ENCODE measurements at regions not wholly inside any gene's neighbourhood (a gene's known extent, or its start where the extent isn't known, plus 50 kb on each side); places are given as distances from the start of the nearest gene placed in this dataset.

GRCh38 chr3:103899328-103899727 is 1464.5 kb downstream of the ZPLD1 start:
- intact Hi-C loops (cut with DNase I): no loop called here
- Histone ChIP-seq H3K4me3 (no peak overlapping the region), H3K27me3 (no peaks in the 10 kb centered on the region), H3K4me1 (no peaks in the 10 kb centered on the region), H3K27ac (no peak overlapping the region), H3K36me3 (no peaks in the 10 kb centered on the region), H3K9me3 (no peaks in the 10 kb centered on the region)
- TF ChIP-seq CTCF (IDR thresholded peaks at IDR 0.05) (no peak), POLR2AphosphoS5 (IDR thresholded peaks at IDR 0.05; ENCODE audit: insufficient read depth in 1 of 2, low read depth in 1 of 2) (no peak), POLR2A (IDR thresholded peaks at IDR 0.05) (no peak)
- DNase-seq (ENCODE audit: extremely low spot score in 2 of 2): no peak

- intact Hi-C loops (cut with DNase I): no loop called here
- no peaks in the 10 kb centered on the region for H3K36me3 ChIP-seq
- DNase-seq (ENCODE audit: extremely low spot score in 2 of 2): no peak
- no peaks in the 10 kb centered on the region for H3K9me3 ChIP-seq
- no peaks in the 10 kb centered on the region for H3K27me3 ChIP-seq
- no peak overlapping the region for H3K4me3 ChIP-seq
- no peaks in the 10 kb centered on the region for H3K4me1 ChIP-seq
- TF ChIP-seq POLR2A (IDR thresholded peaks at IDR 0.05): no peak
- no peak for TF ChIP-seq CTCF (IDR thresholded peaks at IDR 0.05)
- TF ChIP-seq POLR2AphosphoS5 (IDR thresholded peaks at IDR 0.05; ENCODE audit: insufficient read depth in 1 of 2, low read depth in 1 of 2): no peak
- no peak overlapping the region for H3K27ac ChIP-seq
Observed at GRCh38 chr3:103904991-103905390, 1461.7 kb upstream of the ALCAM start.

DNA sequence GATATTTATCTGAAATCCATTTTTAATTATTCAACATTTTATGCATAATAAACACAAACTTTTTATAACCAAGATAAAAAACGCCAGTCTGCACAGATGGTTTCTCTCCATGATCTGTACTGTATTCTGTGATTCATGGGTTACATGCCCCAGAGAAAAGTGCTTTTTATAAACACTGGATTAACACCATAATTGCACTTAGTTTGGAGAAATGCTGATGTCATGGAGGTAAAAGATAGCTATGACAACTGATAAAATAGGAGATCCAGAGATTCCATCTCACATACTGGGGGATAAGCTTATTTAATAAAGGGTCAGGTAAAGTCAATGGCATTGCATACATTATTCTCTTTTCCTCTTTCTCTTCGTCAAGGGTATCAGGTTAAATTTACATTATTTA is 1460.4 kb upstream of the ALCAM start:
- no peak for DNase-seq (ENCODE audit: extremely low spot score in 2 of 2)
- no peaks in the 10 kb centered on the region for H3K4me1 ChIP-seq
- intact Hi-C loops (cut with DNase I): no loop called here
- no peaks in the 10 kb centered on the region for H3K9me3 ChIP-seq
- H3K27me3 ChIP-seq: no peaks in the 10 kb centered on the region
- no peak overlapping the region for H3K27ac ChIP-seq
- TF ChIP-seq POLR2A (IDR thresholded peaks at IDR 0.05) (no peak), CTCF (IDR thresholded peaks at IDR 0.05) (no peak), POLR2AphosphoS5 (IDR thresholded peaks at IDR 0.05; ENCODE audit: insufficient read depth in 1 of 2, low read depth in 1 of 2) (no peak)
- no peaks in the 10 kb centered on the region for H3K36me3 ChIP-seq
- no peak overlapping the region for H3K4me3 ChIP-seq

DNA sequence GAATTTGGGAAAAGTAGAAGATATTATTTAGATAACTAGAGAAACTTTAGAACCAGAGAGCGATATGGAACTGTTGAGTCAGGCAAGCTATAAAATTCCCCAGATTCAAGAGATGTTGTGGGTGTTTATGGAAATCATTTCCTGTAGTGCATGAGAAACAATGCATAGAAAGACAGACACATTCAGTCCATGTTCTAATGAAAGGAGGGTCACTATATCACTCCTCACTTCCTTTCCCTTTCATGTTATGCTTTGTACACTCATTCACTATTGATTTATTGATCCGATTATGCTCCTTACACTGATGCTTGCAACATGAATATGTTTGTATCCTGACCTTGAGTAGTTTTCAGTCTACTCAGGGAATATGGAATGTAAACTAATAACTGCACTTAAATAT is 1459.9 kb upstream of the ALCAM start:
- no peak overlapping the region for H3K4me3 ChIP-seq
- no peak for DNase-seq (ENCODE audit: extremely low spot score in 2 of 2)
- H3K36me3 ChIP-seq: no peaks in the 10 kb centered on the region
- H3K27ac ChIP-seq: no peak overlapping the region
- no peaks in the 10 kb centered on the region for H3K27me3 ChIP-seq
- intact Hi-C loops (cut with DNase I): no loop called here
- H3K4me1 ChIP-seq: no peaks in the 10 kb centered on the region
- H3K9me3 ChIP-seq: no peaks in the 10 kb centered on the region
- TF ChIP-seq POLR2AphosphoS5 (IDR thresholded peaks at IDR 0.05; ENCODE audit: insufficient read depth in 1 of 2, low read depth in 1 of 2) (no peak), CTCF (IDR thresholded peaks at IDR 0.05) (no peak), POLR2A (IDR thresholded peaks at IDR 0.05) (no peak)

- TF ChIP-seq POLR2AphosphoS5 (IDR thresholded peaks at IDR 0.05; ENCODE audit: insufficient read depth in 1 of 2, low read depth in 1 of 2) (no peak), CTCF (IDR thresholded peaks at IDR 0.05) (no peak), POLR2A (IDR thresholded peaks at IDR 0.05) (no peak)
- DNase-seq (ENCODE audit: extremely low spot score in 2 of 2): no peak
- intact Hi-C loops (cut with DNase I): no loop called here
- Histone ChIP-seq H3K27ac (no peak overlapping the region), H3K4me1 (no peaks in the 10 kb centered on the region), H3K4me3 (no peak overlapping the region), H3K9me3 (no peaks in the 10 kb centered on the region), H3K27me3 (no peaks in the 10 kb centered on the region), H3K36me3 (no peaks in the 10 kb centered on the region)
Observed at GRCh38 chr3:103907567-103907966, 1459.1 kb upstream of the ALCAM start.
